Duodenal mucosa (tissue), 2 donors: ENCODE measurements at regions not wholly inside any gene's neighbourhood (a gene's known extent, or its start where the extent isn't known, plus 50 kb on each side); places are given as distances from the start of the nearest gene placed in this dataset.
"Not testable (repeated sequence)": the region's sequence is repeated elsewhere in the genome, so short reads cannot be mapped to it uniquely, and the experiment has no call there.

Experiments
- H3K27ac ChIP-seq: one replicate; pipeline ENCODE4 v1.7.0; 2013; ENCODE audit warnings: low read depth, low read length
- H3K27me3 ChIP-seq, 2 donors: one replicate each; pipeline ENCODE4 v1.7.0; 2013; ENCODE audit warnings: low read length in 2 of 2, control low read depth in 1 of 2; ENCODE audit not compliant: insufficient read depth in 2 of 2, control insufficient read depth in 1 of 2
- H3K36me3 ChIP-seq, 2 donors: one replicate each; pipeline ENCODE4 v1.7.0; 2013; ENCODE audit warnings: low read length in 2 of 2, control low read depth in 1 of 2; ENCODE audit not compliant: insufficient read depth in 2 of 2, control insufficient read depth in 1 of 2
- H3K4me1 ChIP-seq, 2 donors: one replicate each; pipeline ENCODE4 v1.7.0; 2013; ENCODE audit warnings: low read length in 2 of 2, control low read depth in 1 of 2; ENCODE audit not compliant: insufficient read depth in 2 of 2, control insufficient read depth in 1 of 2
- H3K4me3 ChIP-seq, 2 donors: one replicate each; pipeline ENCODE4 v1.7.0; 2013; ENCODE audit warnings: low read length in 2 of 2, low read depth in 1 of 2
- H3K9ac ChIP-seq, 2 donors: one replicate each; pipeline ENCODE4 v1.7.0; 2013; ENCODE audit warnings: low read length in 2 of 2, low read depth in 1 of 2
- H3K9me3 ChIP-seq, 2 donors: one replicate each; pipeline ENCODE4 v1.7.0; 2013; ENCODE audit warnings: low read length in 2 of 2, control low read depth in 1 of 2; ENCODE audit not compliant: control insufficient read depth in 1 of 2

DNA sequence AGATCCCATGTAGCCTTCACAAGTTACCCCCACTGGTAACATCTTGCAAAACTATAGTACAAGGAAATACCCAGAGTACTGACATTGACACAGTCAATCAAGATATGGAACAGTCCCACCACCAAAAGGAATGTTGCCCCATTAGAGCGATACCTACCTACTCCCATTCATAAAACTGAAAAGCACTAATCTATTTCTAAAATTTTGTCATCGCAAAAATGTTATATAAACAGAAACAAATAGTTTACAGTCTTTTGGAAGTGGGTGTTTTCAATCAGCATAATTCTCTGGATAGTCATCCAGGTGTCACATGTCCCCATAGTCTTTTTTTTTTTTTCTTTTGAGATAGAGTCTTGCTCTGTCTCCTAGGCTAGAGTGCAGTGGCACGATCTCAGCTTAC, 156.9 kb upstream of the AGTR1 start:
- H3K36me3 ChIP-seq, result no peaks in the 10 kb centered on the region
- no peak overlapping the region for H3K9ac ChIP-seq
- no peaks in the 10 kb centered on the region for H3K9me3 ChIP-seq
- H3K4me3 ChIP-seq, result no peak overlapping the region
- no peaks in the 10 kb centered on the region for H3K27me3 ChIP-seq
- no peaks in the 10 kb centered on the region for H3K4me1 ChIP-seq
- H3K27ac ChIP-seq, result no peak overlapping the region

DNA sequence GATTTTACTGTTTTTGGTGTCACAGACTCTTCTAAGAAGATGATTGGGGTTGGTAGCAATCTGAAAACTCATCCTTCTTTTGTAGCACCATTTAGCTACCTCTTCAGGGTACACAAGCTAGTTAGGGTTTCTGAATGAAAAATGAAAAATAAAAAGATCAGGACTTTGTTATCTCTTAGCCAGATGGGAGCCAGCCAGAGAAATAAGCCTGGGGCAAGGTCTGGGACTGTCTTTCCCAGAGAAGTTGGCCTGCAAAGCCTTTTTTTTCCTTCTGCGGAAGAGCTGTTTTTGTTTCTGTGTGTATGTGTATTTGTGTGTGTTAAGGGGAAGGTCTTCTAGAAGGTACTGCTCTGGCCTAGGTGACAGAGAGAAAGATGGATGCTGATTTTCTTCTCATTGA, 150.7 kb upstream of the AGTR1 start:
- Histone ChIP-seq H3K9me3 (no peaks in the 10 kb centered on the region), H3K9ac (no peak overlapping the region), H3K36me3 (no peaks in the 10 kb centered on the region), H3K27me3 (no peaks in the 10 kb centered on the region), H3K4me3 (no peak overlapping the region), H3K27ac (no peak overlapping the region), H3K4me1 (no peaks in the 10 kb centered on the region)

DNA sequence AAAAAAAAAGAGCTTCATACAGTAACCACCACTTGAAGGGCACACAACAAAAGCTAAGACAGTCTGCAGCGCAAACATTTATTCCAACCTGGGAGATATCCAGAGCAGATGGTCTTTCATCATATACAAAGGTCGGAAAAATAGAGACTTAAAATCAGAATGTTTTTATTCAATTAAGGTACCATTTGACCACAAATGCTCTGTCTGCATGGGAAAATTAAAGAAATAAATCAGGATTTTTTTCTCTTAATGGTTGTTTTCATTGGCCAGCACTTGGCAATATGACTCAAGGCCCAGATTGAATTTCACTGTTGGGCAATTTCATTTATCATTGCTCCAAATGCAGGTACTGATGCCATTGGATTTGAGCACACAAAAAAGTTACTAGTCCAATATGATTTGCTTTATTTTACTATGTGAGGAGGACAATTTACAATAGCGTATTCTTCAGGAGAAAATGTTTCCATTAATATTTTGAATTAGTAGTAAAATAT, 145.9 kb upstream of the AGTR1 start:
- H3K27ac ChIP-seq, result no peak overlapping the region
- no peaks in the 10 kb centered on the region for H3K27me3 ChIP-seq
- H3K4me3 ChIP-seq, result no peak overlapping the region
- no peaks in the 10 kb centered on the region for H3K9me3 ChIP-seq
- no peaks in the 10 kb centered on the region for H3K4me1 ChIP-seq
- no peak overlapping the region for H3K9ac ChIP-seq
- no peaks in the 10 kb centered on the region for H3K36me3 ChIP-seq

DNA sequence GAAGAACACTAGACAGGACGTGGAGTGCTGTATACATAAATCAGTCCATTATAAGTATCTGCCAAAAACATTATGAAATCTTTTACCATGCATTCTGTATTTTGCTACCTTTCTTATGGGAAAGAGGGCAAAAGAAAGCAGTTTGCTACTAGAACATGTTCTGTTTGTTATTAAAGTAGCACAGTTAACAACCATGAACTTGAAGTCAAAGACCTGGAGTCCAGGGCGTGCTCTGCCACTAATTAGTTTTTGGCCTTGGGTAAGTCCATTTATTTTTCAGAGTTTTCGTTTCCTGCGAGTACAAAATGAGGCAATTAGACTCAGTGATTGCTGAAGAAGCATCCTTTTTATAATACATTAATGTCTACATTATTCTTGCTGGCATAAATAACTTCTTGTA, 143.3 kb upstream of the AGTR1 start:
- Histone ChIP-seq H3K36me3 (no peaks in the 10 kb centered on the region), H3K4me3 (no peak overlapping the region), H3K27ac (no peak overlapping the region)

DNA sequence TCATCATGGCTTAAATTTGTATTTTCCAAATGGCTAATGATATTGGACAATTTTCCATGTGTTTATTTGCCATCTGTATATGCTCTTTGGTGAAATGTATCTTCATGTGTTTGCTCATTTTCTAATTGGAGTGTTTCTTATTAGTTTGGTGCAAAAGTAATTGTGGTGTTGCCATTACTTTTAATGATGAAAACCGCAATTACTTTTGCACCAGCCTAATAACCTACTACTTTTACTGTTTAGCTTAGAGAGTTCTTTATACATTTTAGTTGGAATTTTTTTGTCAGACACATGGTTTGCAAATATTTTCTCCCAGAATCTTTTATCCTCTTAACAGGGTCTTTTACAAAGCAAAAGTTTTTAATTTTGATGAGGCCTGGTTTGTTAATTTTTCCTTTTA, 141.0 kb upstream of the AGTR1 start:
- no peaks in the 10 kb centered on the region for H3K4me1 ChIP-seq
- no peaks in the 10 kb centered on the region for H3K27me3 ChIP-seq
- no peaks in the 10 kb centered on the region for H3K9me3 ChIP-seq
- no peak overlapping the region for H3K27ac ChIP-seq
- no peak overlapping the region for H3K4me3 ChIP-seq
- no peaks in the 10 kb centered on the region for H3K36me3 ChIP-seq
- no peak overlapping the region for H3K9ac ChIP-seq

More for the DNA sequence above, 143.3 kb upstream of the AGTR1 start:
- no peaks in the 10 kb centered on the region for H3K4me1 ChIP-seq
- H3K9ac ChIP-seq, result no peak overlapping the region
- H3K27me3 ChIP-seq, result no peaks in the 10 kb centered on the region
- no peaks in the 10 kb centered on the region for H3K9me3 ChIP-seq

DNA sequence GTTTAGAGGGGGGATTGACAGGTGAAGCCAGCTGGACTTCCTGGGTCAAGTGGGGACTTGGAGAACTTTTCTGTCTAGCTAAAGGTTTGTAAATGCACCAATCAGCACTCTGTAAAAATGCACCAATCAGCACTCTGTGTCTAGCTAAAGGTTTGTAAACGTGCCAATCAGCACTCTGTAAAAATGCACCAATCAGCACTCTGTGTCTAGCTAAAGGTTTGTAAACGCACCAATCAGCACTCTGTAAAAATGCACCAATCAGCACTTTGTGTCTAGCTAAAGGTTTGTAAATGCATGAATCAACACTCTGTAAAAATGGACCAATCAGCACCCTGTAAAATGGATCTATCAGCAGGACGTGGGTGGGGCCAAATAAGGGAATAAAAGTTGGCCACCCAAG, 120.1 kb upstream of the AGTR1 start:
- H3K27me3 ChIP-seq, H3K27ac ChIP-seq: not testable (repeated sequence)

DNA sequence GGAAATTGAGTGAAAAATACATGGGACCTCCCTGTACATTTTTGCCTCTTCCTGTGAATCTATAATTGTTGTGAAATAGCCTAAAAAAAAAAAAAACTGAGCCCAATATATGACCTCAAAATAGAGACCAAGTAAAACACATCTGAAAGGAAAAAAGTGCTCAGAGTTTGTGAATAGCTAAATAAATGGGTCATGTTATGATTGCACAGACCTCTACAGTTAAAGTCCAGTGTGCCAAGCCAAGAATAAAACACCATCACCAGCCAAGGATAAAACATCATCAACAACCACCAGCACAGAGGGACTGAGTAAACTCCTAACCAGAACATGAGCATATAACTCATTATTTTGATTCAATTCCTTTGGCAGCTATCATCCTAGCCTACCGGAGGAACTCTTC, 115.6 kb upstream of the AGTR1 start:
- H3K4me3 ChIP-seq, result no peak overlapping the region
- H3K27me3 ChIP-seq, result no peaks in the 10 kb centered on the region
- no peak overlapping the region for H3K27ac ChIP-seq
- no peaks in the 10 kb centered on the region for H3K36me3 ChIP-seq
- no peaks in the 10 kb centered on the region for H3K4me1 ChIP-seq
- H3K9ac ChIP-seq, result no peak overlapping the region
- no peaks in the 10 kb centered on the region for H3K9me3 ChIP-seq

More for the DNA sequence above, 120.1 kb upstream of the AGTR1 start:
- not testable (repeated sequence) for H3K36me3 ChIP-seq, H3K4me1 ChIP-seq, H3K4me3 ChIP-seq, H3K9me3 ChIP-seq, H3K9ac ChIP-seq

DNA sequence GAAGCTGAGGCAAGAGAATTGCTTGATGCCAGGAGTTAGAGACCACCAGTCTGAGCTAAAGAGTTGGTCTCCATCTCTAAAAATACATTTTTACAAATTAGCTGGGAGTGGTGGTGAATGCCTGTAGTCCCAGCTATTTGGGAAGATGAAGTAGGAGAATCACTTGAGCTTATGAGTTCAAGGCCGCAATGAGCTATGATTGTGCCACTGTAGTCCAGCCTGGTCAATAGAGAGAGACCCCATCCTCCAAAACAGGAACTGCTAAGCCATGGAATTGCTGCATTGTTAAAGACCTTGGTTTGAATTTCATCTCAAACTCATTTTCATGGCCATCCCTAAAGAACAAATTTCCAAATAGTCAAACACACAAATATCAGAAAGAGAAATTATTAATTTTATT, 113.9 kb upstream of the AGTR1 start:
- no peaks in the 10 kb centered on the region for H3K4me1 ChIP-seq
- no peak overlapping the region for H3K9ac ChIP-seq
- H3K4me3 ChIP-seq, result no peak overlapping the region
- no peaks in the 10 kb centered on the region for H3K9me3 ChIP-seq
- no peak overlapping the region for H3K27ac ChIP-seq
- no peaks in the 10 kb centered on the region for H3K36me3 ChIP-seq
- H3K27me3 ChIP-seq, result no peaks in the 10 kb centered on the region

DNA sequence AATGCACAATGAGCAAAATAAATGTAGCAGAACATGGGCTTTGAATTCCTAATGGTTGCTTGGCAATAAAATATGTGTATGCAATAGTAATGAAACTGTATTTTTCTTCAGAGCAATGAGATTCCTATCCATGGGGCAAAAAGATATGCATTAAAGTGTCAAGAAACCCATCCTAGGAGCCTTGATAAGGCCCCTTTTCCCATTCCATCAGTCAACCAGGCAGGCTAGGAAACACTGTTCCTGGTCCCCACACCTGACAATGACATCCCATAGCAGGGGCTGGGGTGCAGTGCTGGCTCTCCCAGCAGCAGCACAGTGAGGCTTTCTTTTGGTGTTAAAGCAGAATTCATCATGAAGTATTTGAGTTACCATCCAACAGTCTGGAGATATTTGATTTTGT, 113.3 kb upstream of the AGTR1 start:
- no peaks in the 10 kb centered on the region for H3K4me1 ChIP-seq
- H3K4me3 ChIP-seq, result no peak overlapping the region
- no peak overlapping the region for H3K9ac ChIP-seq
- no peak overlapping the region for H3K27ac ChIP-seq
- no peaks in the 10 kb centered on the region for H3K36me3 ChIP-seq
- H3K27me3 ChIP-seq, result no peaks in the 10 kb centered on the region
- H3K9me3 ChIP-seq, result no peaks in the 10 kb centered on the region

DNA sequence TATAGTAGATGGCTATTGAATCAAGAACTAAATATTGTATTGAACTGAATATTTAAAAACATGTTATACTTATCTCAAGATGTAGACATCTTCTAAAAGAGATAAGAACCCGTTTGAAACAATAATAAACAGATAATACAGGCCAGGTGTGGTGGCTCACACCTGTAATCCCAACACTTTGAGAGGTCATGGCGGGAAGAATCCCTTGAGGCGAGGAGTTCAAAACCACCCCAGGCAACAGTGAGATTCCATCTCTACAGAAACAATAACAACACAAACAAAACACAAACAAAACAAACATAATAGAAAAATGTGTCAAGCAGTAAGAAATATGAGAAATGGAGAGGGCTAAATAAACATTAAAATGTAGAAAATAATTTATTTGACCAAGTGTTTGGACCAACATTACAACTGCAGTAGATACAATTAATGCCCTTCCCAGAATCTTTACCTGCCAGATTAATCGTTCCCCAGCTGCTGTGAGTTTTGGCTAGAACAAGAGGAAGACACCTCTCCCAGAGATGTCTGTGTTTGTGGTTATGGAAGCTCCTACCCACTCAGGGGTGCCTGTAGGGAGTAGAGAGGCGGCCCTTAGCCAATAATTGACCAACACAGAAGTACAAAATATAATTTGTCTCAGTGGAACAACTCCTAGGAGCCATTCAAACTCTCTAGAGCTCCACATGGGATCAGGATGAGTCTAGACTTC, 111.9 kb upstream of the AGTR1 start:
- no peak overlapping the region for H3K4me3 ChIP-seq
- H3K27ac ChIP-seq, result no peak overlapping the region
- no peaks in the 10 kb centered on the region for H3K4me1 ChIP-seq
- no peaks in the 10 kb centered on the region for H3K27me3 ChIP-seq
- no peak overlapping the region for H3K9ac ChIP-seq
- H3K36me3 ChIP-seq, result no peaks in the 10 kb centered on the region
- no peaks in the 10 kb centered on the region for H3K9me3 ChIP-seq

DNA sequence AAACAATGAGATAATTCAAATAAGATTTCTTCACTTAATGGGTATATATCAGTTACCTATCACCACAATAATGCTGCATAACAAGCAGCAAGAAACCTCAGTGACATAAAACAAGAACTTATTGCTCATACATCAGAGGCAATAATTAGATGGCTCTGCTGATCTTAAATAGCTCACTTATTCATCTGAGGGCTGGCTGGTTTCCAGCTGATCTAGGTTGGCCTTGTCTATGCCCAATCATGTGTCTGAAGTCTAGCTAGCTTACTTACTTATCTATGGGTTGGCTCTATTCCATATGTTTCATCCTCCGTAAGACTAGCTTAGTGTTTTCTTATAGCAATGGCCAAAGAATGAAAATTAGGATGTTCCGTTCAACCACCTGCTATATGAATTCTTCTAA, 109.4 kb upstream of the AGTR1 start:
- no peaks in the 10 kb centered on the region for H3K4me1 ChIP-seq
- no peak overlapping the region for H3K4me3 ChIP-seq
- no peaks in the 10 kb centered on the region for H3K27me3 ChIP-seq
- no peaks in the 10 kb centered on the region for H3K36me3 ChIP-seq
- no peak overlapping the region for H3K27ac ChIP-seq
- H3K9ac ChIP-seq, result no peak overlapping the region
- no peaks in the 10 kb centered on the region for H3K9me3 ChIP-seq
